Fibroblast of lung (primary cell): ENCODE measurements at regions not wholly inside any gene's neighbourhood (a gene's known extent, or its start where the extent isn't known, plus 50 kb on each side); places are given as distances from the start of the nearest gene placed in this dataset.

ENCODE experiments used
- CTCF ChIP-seq, 2 donors: IDR thresholded peaks in 1 of 2; conservative IDR thresholded peaks in 1 of 2; 1 replicate in 1 of 2; 2 replicates in 1 of 2; pipeline ENCODE4 v1.5.1; 2011 to 2012; ENCODE audit warnings: low read length in 2 of 2, control low read depth in 1 of 2, inconsistent platforms in 1 of 2, low read depth in 1 of 2, mild to moderate bottlenecking in 1 of 2
- EZH2 ChIP-seq: IDR thresholded peaks from 2 replicates; pipeline ENCODE4 v1.5.1; 2012; ENCODE audit warnings: low read length, control low read depth, mild to moderate bottlenecking; ENCODE audit errors: missing control alignments

DNA sequence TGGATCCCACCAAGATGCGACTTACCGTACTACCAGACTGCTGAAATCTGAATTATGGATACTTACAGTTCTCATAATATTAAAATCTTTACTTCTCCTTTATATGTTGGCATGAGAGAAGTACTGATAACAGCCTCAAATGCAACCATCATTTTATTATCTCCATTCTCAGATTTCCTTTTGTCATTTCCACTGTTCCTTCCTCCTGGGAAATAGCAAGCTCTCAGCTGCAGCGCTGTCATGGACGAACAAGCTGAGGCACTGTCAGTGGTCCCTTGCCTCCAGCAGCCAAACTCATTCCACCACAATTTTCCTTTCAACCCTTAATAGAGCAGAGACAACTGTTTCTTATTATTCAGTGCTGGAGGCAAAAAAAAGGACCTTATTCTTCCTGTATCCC is 478.4 kb downstream of the ARL4A start:
- TF ChIP-seq CTCF (conservative IDR thresholded peaks at IDR 0.05 in 1 of 2, IDR thresholded peaks at IDR 0.05 in 1 of 2; ENCODE audit: low read depth in 1 of 2, low read length in 2 of 2) (no peak), EZH2 (no peak)
